ENCODE measurements at regions not wholly inside any gene's neighbourhood (a gene's known extent, or its start where the extent isn't known, plus 50 kb on each side); places are given as distances from the start of the nearest gene placed in this dataset.

DNA sequence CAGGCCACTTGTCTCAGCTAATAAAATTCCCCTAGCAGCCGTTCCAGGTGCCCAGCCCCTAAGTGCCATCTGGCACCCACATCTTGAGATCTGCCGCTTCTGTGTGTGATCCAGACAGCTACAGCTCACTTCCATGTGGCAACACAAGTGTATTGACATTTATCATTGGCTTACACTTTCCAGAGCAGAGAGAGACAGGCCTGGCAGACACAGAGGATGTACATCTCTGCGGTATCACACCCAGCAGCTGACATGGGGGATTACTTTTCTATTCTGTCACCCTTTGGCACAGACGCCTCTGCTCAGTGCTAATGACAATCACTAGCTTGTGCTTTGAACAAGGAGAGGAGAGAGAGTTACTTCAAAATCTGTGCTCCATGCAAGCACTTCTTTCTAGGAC, 195.9 kb downstream of the KDR start:
- DNase-seq (ENCODE audit: low read depth), result peak; percentile 31

DNA sequence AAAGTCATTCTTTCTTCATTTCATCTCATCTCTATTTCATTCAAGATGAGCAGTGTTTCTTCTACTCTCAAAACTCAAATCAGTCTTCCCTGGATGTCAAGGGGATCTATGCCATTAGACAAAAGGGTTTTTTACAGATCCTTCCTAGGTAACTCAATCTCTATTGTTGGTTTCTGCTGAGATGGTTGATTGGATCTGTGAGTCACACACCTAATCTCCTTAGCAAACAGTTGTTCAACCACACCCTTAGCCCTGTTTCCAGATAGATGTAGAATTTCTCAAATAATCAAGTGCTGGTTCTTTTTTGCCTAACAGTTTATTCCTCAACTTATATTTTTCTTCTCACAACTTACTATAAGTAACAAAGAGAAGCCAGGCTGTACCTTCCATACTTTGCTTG, 200.5 kb downstream of the KDR start:
- peak; percentile 41 for DNase-seq (ENCODE audit: low read depth)

DNA sequence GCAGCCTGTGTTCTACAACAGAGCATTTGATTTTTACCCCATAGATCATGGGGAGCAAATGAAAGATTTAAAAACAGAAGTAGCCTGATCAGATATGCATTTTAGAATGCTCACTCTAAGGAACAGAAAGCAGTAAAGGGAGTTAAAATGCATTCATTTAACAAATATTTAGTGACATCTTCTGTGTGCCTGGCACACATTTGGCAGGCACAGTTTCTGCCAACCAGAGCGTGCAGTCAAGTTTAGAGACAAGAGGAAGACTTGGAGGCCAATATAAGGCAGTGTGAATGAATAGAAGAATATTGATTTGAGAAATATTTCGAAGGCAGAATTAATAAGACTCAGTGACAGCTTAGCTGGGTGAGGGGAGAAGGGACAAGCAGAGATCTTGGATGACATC, 210.1 kb downstream of the KDR start:
- no peak for DNase-seq (ENCODE audit: low read depth)

DNA sequence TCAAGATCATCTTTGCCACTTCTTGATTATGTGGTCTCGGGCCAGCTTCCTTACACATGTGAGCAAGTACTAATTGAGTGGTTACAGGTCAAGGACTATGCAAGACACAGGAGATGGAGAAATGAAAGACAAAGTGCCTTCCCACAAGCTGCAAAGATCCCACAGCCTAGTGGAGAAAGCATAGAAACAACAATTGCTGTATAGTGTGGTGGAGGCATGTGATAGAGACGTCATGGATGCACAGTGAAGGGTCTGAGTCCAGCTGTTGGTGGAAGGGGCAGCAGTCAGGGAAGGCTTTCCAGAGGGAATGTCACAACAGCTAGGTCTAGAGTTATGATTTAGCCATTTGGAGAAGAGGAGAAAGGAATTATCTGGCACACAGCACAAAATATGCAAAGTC, 210.6 kb downstream of the KDR start:
- no peak for DNase-seq (ENCODE audit: low read depth)

DNA sequence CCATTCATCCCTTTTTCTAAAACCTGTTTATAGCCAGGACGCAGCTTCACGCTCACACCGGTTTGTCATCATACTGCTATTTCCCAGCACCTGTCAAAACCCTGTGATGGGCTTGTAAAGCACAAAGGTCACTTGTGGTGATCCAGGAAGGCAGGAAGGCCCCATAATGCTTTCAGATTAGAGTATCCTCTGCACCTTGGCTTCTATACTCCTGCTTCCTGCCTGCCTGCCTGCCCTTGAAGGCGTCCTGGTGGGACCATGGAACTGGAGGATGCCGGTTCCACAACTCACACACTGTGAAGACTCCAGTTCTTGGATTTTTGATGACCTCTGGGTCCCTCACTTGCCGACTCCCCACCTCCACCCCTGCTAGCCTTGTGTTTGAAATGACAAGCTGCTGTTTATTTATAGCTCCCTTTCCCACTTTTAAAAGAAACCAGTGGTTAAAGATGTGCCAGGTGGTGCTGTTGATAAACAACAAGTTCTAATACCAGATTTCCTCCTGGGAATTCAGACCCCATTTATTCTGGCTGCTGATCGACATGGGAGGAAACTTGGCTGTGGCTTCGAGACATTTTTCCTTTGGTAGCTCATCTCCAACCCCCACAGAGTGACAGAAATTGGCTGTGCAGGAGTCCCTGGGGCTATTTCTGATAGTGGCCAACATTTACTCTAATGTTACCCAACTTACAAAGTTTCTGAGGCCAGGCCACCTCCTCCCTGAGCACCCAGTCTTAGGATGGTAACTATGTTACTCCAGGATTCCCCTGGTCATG, 211.5 kb downstream of the KDR start:
- DNase-seq (ENCODE audit: low read depth), result peak; percentile 40

DNA sequence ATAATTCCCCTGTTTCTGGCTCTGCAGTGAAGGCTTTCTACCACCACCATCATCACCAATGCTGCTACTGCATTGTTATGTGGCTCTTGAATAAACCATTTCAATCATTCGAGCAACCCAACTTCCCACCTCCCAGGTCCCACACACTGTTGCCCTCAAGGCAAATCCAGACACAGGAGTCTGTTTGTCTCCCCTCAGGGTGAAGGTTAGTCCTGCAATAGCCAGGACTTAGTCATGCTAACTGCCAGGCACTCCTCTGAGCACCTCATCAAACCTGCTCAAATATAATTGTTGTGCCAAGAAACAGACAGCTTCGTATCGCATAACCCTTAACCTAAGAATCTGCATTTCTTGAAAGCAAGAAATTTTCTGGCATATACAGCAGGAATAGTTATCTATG, 213.2 kb downstream of the KDR start:
- DNase-seq (ENCODE audit: low read depth), result no peak

DNA sequence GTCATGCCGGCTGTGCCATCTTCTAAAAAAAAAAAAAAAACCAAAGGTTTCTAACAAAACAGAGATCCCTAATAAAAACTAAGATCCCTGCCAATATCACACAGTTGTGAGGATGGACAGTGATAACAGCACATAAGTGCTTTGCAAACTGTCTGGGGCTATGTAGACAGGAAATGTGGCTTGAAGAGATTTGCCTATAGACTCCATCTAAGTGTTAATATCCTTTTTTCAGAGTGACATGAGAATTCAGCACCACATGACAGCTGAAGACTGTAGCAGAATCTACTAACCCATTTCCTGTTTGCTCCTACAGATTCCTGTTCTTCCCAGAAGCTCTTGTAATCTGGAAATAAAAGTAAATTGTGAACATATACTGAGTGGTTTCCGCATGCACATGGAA, 215.4 kb downstream of the KDR start:
- no peak for DNase-seq (ENCODE audit: low read depth)

DNA sequence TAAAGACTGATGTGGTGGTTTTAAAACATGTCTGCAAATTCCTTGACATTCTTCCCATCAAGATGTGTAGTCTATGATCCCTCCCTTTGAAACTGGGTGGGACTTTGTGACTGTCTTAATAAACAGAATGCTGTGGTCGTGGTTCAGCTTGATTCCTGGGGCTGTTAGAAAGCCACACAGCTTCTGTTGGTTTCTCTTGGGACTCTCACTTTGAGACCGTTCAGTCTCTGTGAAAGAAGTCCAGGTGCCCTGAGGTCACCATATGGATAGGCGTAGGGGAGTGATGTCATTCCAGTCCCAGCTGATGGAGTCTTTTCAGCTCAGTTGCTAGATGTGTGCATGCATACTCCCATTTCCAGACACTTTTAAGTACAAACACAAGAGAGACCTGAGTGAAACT, 216.6 kb downstream of the KDR start:
- DNase-seq (ENCODE audit: low read depth), result peak; percentile 1

DNA sequence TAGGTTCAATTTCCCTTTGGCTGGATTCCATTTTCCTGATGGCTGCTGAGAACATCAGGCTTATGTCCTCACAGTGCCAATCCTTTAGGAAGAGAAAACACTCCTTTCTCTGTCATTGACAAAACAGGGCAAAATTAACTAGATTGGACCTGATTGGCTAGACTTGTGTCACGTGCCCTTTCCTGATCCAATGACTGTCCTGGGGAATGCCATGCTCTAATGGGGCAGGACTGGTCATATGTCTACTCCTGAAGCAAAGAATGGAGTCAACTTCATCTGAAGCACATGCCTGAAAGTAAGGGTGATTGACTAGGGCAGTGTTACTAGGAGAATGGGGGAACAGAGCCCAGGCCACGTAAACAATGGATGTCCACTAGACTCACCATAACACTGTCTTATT, 220.4 kb downstream of the KDR start:
- no peak for DNase-seq (ENCODE audit: low read depth)

DNA sequence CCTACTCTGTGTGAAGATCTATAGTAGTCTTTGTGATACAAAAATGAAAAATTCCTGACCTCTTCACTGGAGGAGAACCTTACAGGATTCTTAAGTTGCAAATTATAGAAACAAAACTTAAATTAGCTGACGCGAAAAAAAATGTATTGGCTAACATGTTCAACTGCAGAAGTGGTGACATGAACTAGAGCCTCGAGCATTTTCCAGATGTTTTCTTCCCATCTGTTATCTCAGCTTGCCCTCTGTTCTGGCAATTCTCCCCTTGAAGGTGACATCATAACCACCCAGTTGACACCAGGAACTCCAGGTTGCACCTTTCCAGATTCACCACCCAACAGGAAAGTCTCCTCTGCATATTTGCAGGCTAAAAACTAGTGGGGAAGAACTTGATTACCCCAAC, 222.4 kb downstream of the KDR start:
- DNase-seq (ENCODE audit: low read depth), result no peak

DNA sequence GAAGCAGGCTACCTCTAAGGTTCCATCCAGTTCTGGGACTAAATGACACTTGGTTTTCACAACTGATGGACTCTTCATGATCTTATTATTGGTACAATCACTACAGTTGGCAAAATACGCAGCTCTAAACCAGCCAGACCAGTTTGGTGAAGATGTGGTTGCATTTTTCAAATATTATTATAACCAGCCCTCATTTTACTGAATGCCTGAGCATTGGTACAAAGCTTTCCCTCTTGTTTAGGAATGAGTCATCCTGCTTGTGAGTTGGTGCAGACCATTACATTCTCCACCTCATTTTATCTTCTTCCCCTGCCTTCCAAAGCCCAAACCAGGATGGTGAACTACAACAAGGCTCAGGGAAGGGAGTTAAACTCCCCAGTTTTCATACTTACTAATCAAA, 223.1 kb downstream of the KDR start:
- DNase-seq (ENCODE audit: low read depth), result peak; percentile 66

DNA sequence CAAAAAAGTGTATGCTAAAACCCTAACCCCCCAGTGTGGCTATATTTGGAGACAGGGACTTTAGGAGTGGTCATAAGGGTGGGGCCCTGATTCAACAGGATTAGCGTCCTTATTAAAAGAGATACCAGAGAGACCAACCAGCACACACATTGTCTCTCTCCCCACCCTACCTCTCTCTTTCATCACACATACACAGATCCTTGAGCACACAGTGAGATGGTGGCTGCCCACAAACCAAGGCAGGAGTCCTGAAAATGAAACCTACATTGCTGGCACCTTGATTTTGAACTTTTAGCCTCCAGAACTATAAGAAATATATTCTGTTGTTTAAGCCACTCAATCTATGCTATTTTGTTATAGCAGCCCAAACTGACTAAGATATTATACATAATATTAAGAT, 224.2 kb downstream of the KDR start:
- no peak for DNase-seq (ENCODE audit: low read depth)

DNA sequence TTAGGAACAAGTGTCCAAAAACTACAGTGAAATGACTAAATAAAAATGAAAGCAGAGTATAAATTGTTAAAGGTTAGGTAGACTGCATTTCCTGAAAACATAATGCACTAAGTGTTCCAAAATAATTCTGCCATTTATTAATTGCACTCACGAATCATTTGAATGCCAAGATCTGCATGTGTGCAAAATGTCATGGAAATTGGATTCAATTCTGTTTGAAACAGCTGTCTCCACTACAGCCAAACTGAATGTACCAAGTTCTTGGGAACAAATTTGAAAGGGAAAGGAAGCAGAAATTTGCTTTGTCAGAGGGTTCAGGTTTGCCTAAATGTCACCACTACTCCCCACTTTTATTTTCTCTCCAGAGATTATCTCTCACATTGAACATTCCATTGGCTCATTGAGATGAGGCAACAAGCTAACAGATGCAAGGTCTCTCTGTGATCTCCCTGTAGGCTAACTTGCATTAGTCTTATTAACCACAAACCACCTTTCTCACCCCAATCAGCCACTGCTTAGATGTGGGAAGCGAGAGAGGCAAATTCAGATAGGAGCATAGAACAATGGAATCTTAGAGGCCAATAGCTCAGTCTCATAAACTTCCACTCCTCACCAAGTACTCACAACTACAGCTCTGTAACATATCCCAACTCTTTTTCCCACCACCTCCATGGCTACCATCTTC, 226.6 kb downstream of the KDR start:
- peak; percentile 75 for DNase-seq (ENCODE audit: low read depth)

DNA sequence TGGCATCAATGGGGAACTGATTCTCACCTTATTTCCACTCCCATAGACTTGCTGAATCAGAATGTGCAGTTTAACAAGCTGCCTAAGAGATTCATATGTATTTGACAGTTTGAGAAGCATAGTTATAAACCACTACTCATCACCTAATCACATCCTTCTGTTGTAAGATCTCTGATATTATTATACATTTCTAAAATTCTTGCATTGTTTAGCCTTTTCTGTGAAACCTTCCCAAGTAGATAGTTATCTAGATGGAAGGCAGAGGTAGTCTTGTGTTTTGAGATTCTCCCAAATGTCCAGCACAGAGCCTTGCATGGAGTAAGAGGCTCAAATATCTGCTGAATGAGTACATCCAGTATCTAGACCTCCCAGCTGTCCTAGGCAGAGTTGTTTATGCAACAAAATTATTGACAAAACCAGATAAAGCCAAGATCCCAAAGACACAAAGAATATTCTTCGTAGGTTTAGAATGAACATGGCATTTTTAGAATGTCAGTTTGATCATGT, 227.3 kb downstream of the KDR start:
- DNase-seq (ENCODE audit: low read depth), result no peak

DNA sequence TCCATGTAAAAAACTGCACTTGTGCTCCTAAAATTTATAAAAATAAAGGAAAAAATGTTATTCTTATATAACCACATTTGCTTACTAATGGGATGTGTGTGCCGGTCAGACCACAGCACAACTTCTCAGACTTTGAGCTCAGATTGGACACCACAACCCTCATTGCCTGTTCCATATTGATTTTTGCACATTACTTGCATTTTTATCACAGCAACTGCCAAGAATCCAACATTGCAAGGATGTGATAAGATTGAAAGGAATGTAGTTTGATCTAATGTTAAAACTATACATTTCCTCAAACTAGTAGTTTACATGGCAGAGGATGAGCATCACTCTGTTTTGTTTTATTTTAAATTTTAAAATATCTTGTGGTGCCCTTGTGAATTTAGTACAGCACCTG, 227.8 kb downstream of the KDR start:
- DNase-seq (ENCODE audit: low read depth), result no peak

DNA sequence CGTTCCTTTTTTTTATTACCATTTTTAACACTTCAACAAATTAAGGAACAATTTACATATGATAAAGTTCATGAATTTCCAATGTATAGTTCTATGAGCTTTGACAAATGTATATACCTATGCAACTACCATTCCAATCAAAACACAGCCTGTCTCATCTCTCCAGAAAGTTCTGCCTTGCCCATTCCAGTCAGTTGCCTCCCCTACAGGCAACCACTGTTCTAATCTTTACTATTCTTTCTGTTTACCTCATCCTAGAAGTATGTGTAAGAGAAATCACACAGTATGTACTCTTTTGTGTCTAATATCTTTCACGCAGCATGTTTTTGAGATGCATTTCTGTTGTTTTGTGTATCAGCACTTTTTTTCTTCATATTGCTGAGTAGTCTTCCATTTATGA, 224.9 kb downstream of the KIT start:
- DNase-seq (ENCODE audit: low read depth), result no peak

DNA sequence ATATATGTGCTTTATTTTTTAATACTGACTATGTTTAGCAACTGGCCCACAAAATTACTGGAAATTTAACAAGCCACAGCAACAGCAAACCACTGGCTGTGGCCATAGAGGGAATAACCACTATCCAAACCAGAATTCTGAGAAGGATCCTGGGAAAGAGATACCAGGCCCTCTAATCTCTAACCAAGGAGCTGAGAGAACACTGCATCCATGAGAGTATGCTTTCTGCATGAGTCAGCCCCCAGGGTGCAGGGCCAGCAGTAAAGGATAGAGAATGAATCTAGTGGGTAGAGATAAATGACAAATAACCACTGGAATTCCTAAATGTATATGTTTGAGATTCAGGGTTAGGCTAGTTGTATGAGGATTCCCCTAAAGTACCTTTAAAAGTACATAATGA, 221.8 kb downstream of the KIT start:
- peak; percentile 80 for DNase-seq (ENCODE audit: low read depth)

DNA sequence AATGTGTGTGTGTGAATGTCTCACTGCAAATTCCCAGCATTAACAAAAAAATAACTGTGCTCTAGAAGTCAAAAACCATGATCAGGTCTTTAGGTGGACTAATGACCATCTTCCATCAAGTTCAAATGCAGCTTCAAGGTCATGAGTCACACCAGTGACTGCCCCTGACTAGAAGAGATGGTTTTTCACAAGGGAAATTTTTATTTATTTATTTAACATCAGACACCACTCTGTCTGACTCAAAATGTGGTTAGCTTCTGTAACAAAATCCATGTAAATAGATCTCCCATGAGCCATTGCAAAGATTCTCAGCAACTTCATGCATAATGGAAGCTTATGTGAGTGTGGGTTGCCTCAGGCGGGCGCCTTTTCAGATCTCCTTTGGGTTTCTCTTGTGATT, 219.2 kb downstream of the KIT start:
- DNase-seq (ENCODE audit: low read depth), result peak; percentile 87

DNA sequence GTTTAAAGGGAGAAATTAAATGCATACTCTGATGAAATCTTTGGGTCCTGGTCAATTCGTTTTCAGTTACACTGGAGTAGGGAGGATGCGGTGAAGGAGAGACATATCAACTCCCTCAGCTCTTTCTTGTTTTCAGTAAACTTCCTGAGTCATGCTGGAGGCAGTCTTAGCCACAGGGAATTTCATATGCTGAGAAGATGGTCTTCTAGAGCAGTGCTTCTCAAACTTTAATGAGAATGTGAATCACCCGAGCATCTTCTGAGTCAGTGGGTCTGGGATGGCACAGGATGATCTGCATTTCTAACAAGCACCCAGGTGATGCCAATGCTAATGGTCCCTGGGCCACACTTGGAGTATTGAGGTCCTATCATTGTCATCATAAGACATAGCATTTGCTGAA, 214.5 kb downstream of the KIT start:
- DNase-seq (ENCODE audit: low read depth), result peak; percentile 29

DNA sequence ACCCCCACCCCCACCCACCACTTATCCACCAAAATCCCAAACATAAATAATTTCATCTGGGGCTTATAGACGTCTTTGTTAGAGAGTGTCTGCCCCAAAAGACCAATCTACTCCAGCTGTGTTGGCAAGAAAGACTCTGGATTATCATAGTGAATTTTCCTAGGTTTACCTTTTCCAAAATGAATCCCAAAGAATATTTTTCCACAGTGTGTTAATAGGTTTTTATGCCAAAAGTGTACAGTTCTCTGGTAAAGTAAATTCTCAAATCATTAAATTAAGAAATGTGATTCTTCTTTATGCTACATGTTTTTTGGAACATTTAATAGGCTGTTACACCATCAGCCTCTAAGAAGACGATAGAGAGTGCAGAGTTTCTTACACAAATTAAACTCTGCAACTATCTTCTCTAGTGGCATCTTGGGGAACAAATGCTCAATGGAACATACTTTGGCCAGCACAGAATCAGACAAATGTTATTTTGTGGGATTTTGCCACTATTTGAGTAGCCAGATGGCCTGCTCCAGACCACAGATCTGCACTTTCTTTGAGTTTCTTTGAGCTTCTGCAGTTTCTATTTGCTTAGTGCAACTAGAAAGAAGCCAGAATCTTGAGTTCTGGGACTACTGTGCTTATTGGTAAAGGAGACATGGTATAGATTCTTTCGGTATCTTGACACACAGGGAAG, 206.0 kb downstream of the KIT start:
- DNase-seq (ENCODE audit: low read depth), result no peak

DNA sequence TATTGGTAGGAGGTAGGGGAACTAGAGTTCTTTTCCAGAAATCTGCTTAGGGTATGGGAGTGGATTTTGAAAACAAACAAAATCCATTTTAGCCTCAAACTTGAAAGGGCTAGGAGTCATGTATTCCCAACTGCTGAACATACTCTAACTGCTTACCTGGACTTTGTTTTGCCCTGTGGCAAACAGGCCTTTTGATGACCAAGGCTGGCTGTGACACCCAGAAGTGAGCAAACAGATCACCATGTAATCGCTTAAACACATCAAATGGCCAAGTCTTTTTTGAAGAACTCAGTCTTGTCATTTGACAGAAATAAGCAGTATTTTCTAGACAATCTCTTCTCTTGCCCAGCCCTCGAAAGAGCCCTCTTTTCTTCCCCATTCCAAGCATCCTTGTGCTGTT, 203.4 kb downstream of the KIT start:
- no peak for DNase-seq (ENCODE audit: low read depth)

DNA sequence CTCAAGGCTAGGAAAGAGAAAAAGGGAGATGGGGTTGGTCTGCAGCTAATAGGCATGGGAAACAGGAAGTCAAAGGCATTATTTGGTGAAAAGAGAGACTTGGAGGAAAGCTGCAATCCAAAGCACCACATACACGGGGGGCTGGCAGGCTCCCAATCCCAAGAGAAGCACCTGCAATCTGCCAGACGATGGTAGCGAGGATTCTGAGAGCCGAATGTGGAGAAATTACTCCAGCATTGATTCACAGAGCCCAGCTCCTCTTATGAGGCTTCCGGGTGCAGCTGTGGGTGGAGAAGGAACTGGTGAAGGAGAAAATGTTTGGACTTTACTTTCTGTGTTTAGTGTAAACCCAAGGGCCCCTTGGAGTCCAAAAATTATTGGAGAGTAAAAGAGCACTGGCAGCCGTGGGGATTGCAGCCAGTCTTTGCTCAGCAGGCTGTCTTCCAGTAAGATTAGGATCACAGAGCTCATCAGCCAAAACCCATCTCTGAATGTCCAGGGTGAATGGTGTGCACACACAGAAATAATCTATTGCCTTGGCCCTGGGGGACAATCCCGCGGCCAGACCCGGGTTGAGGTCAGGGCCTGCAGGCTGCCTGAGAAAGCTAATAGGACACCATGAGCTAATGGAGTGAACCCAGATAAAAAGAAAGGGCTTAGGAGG, 197.6 kb downstream of the KIT start:
- DNase-seq (ENCODE audit: low read depth), result no peak

Data from LHCN-M2 (cell line).